GM12873 (cell line): ENCODE measurements at regions not wholly inside any gene's neighbourhood (a gene's known extent, or its start where the extent isn't known, plus 50 kb on each side); places are given as distances from the start of the nearest gene placed in this dataset.

Experiments used
- CTCF ChIP-seq: IDR thresholded peaks from 2 replicates; pipeline ENCODE4 v1.5.1; 2012; ENCODE audit warnings: low read depth, mild to moderate bottlenecking, moderate library complexity, low read length, control low read depth; ENCODE audit not compliant: insufficient read depth; ENCODE audit errors: missing control alignments

- no peak for TF ChIP-seq CTCF
Measured at GRCh38 chr4:149889991-149890390, 74.3 kb upstream of the IQCM start.

- TF ChIP-seq CTCF, result no peak
Measured at GRCh38 chr4:149890531-149890930, 74.9 kb upstream of the IQCM start.

- no peak for TF ChIP-seq CTCF
Measured at GRCh38 chr4:149891426-149891825, 75.8 kb upstream of the IQCM start.

GRCh38 chr4:149896432-149896831 lies 80.8 kb upstream of the IQCM start:
- peak; percentile 23 for TF ChIP-seq CTCF

GRCh38 chr4:149897783-149898182 lies 82.1 kb upstream of the IQCM start:
- peak; percentile 23 for TF ChIP-seq CTCF

GRCh38 chr4:149901128-149901527 lies 85.5 kb upstream of the IQCM start:
- TF ChIP-seq CTCF, result no peak

- TF ChIP-seq CTCF, result no peak
Measured at GRCh38 chr4:149902242-149902641, 86.6 kb upstream of the IQCM start.
